ENCODE measurements at regions not wholly inside any gene's neighbourhood (a gene's known extent, or its start where the extent isn't known, plus 50 kb on each side); places are given as distances from the start of the nearest gene placed in this dataset.

DNA sequence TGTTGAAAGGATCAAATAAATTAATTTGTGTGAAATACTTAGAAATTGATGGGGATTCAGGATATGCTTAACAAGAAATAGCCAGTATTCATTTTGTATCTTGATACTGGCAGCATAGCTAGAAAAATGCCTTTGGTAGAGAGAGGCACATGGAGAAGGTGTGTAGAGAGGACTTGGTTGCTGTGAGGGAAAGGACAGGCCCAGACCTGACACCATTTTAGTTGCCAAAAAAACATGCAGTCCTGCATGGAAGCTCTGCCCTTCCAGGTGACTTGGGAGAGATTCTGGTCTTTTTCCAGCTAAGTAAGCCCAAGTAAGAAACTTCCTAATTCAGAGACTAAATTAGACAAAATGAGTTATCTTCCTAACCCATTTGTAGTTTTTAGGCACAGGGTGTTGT is 335.0 kb downstream of the RFC3 start:
- ChIA-PET POLR2A (no interaction called here), CTCF (no interaction called here)
- Mint-ChIP-seq H3K27me3 (peaks cover 10% of the 10 kb centered on the region), H3K27ac (no peak overlapping the region), H3K36me3 (no peaks in the 10 kb centered on the region), H3K4me1 (ENCODE audit: low read depth) (peaks cover 14% of the 10 kb centered on the region), H3K4me3 (no peak overlapping the region), H3K9me3 (no peaks in the 10 kb centered on the region)
- intact Hi-C loops (cut with micrococcal nuclease), result no loop called here
- DNase-seq, result no peak

DNA sequence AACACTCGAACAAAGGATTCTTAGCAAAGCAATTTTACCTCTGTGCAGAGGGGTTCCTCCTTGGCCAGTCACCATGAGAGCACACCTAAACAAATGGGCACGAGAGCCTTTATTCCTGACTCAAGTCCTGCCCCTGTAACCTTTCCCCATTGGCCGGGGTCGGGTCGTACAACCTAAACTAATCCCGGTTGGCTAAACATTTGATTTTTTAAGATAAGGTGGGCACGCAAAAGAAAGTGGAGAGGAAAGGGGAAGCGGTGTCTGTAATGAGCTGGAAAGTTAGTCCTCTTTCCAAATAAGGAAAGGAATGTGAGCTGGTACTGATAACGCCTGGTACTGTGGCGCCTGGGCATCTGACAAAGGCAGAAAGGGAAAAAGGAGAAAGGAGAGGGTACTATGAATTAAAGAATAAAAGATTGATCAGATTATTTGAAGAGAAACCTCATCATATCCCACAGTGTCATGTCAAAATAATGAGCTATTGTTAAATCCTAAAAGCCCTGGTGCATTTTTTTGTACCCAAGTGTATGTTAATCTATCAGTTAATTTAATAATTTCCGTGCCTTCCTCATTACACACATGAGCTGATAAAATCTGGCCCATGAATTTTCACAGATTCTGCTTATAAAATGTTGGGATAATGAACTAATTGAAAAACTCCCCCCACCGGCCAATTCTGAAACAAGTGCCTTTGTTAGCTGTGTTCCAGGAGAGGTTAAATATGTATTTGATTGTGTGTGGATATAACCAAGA is 335.7 kb downstream of the RFC3 start:
- no peak for DNase-seq
- H3K4me1 Mint-ChIP-seq (ENCODE audit: low read depth), result peaks cover 14% of the 10 kb centered on the region
- intact Hi-C loops (cut with micrococcal nuclease), result no loop called here
- no peak overlapping the region for H3K4me3 Mint-ChIP-seq
- CTCF ChIA-PET, result interaction anchor here (0.6 kb wide), 1 partner anchor 82 kb away, joined by 3 read pairs; no protein-coding TSS in a partner anchor
- no peaks in the 10 kb centered on the region for H3K9me3 Mint-ChIP-seq
- H3K27ac Mint-ChIP-seq, result no peak overlapping the region
- peaks cover 10% of the 10 kb centered on the region for H3K27me3 Mint-ChIP-seq
- POLR2A ChIA-PET, result no interaction called here
- no peaks in the 10 kb centered on the region for H3K36me3 Mint-ChIP-seq

DNA sequence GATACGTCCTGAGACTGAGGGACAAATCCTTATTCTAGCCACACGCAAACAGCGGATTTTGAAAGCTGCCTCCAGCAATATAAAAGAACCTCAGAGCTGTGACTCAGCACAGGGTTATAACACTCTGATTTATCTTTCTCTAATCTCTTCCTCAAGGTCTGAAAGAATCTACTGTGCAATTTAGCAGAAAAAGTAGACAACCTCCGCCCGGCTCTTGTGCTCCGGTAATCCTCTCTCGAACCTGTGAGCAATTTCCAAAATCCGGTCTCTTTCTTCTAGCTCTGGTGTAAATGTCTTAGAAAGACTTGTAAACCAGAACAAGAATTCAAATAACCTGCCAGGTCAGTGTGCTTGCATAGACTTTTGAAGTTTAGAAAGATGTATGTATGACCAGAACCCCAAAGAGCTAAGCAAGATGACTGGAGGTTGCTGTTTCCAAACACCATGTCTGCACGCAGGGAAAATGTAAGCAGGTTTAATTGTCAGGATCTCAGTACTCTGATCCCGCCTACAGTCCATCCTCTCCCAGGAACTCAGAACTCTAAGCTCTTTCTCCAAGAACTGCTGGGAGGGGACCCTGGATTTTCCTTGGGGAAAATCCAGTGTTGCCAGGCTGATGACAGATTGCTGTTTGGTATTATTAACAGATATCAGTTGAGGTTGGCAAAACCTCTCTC is 338.1 kb downstream of the RFC3 start:
- Mint-ChIP-seq H3K27me3 (peaks cover 10% of the 10 kb centered on the region), H3K4me1 (ENCODE audit: low read depth) (peaks cover 14% of the 10 kb centered on the region), H3K27ac (no peak overlapping the region), H3K4me3 (no peak overlapping the region), H3K36me3 (no peaks in the 10 kb centered on the region), H3K9me3 (no peaks in the 10 kb centered on the region)
- peak; percentile 12 for DNase-seq
- POLR2A ChIA-PET, result no interaction called here
- CTCF ChIA-PET, result no interaction called here
- intact Hi-C loops (cut with micrococcal nuclease), result loop anchor here (2.0 to 5.0 kb wide), 3 partner anchors 545 to 786 kb away; partner anchors contain the start of gene NBEA

DNA sequence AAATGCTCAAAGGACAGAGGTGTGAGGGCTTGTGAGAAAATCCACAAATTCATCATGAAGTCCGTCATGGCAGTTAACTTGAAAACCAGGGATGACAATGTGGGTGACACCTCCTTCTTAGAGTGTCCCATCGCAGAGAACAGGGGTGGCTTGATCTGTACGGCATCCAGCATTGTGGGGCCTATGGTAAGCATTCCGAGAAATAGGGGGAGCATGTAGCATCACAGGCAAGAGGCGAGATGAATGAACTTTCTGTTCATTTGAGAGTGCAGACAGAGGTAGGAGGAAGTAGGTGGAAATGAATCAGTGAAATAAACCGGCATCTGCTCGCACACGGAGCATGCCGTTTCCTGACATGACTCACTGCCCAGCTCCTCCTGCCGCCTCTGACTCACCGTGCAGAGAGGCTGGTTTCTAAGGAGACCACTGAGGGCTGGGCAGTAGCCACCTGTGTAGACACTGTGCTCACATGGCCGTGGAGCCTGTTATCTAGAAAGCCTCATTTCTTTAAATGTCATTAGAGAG is 339.0 kb downstream of the RFC3 start:
- Mint-ChIP-seq H3K36me3 (no peaks in the 10 kb centered on the region), H3K27ac (peak overlapping the region; percentile 10), H3K4me3 (peak overlapping the region; percentile 28), H3K27me3 (peaks cover 10% of the 10 kb centered on the region), H3K4me1 (ENCODE audit: low read depth) (peaks cover 14% of the 10 kb centered on the region), H3K9me3 (no peaks in the 10 kb centered on the region)
- intact Hi-C loops (cut with micrococcal nuclease), result loop anchor here (1.0 to 5.0 kb wide), 4 partner anchors 339 to 785 kb away; partner anchors contain the start of genes NBEA and RFC3
- ChIA-PET CTCF (no interaction called here), POLR2A (no interaction called here)
- DNase-seq, result peak; percentile 74

DNA sequence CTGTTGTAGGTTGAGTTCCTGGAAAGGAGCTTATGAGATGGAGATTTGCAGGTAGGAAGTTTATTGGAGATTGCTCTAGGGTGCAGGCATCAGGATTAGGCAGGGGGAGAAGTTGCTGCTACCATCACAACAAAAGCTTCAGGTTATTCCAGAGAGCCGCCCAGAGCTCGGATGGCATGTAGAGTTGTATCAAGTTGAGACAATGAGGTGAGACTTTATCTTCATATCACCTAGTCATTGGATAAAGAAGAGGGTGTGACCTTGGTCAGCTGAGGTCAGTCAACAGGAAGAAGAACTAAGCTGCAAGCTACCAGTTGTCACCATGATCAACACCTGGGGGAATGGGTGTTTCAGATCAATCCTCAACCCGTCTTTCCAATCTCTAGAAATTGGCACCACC is 342.0 kb downstream of the RFC3 start:
- Mint-ChIP-seq H3K27ac (no peak overlapping the region), H3K4me3 (no peak overlapping the region), H3K4me1 (ENCODE audit: low read depth) (peaks cover 14% of the 10 kb centered on the region), H3K36me3 (no peaks in the 10 kb centered on the region), H3K9me3 (no peaks in the 10 kb centered on the region), H3K27me3 (peaks cover 10% of the 10 kb centered on the region)
- intact Hi-C loops (cut with micrococcal nuclease), result loop anchor here (5.0 kb wide), 1 partner anchor 782 kb away; the partner anchor contains the start of gene NBEA
- POLR2A ChIA-PET, result no interaction called here
- CTCF ChIA-PET, result no interaction called here
- DNase-seq, result no peak

DNA sequence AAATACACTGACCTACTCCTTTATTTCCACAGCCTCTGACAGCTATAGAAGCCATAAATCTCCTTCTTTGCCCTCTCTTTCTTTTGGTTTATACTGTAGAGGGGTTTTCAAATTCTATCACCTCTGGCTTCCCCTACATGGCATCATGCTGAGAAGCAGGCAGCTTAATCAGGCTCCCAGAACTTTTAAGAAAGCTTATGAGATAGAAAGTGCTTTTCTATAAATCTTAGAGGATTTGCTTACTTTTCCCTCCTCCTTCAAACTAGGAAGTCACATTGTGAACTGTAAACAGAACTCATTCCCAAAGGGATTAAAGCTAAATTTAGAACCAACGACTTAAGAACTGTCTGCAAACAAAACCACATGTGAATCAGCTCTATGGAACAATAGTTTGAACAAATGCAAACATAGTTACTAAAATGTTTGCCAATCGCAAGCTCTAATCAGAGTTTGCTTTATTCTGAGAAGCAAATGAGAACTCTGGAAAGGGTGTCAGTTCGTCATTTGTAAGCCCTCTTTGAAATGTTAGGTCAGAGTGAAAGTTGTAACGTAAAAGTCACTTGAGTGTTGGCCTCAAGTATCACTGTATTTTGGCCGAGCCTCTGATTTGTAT is 344.1 kb downstream of the RFC3 start:
- no peak for DNase-seq
- ChIA-PET CTCF (no interaction called here), POLR2A (no interaction called here)
- Mint-ChIP-seq H3K36me3 (no peaks in the 10 kb centered on the region), H3K4me3 (no peak overlapping the region), H3K4me1 (ENCODE audit: low read depth) (peaks cover 4% of the 10 kb centered on the region), H3K27me3 (peaks cover 5% of the 10 kb centered on the region), H3K9me3 (no peaks in the 10 kb centered on the region), H3K27ac (no peak overlapping the region)
- intact Hi-C loops (cut with micrococcal nuclease), result no loop called here

DNA sequence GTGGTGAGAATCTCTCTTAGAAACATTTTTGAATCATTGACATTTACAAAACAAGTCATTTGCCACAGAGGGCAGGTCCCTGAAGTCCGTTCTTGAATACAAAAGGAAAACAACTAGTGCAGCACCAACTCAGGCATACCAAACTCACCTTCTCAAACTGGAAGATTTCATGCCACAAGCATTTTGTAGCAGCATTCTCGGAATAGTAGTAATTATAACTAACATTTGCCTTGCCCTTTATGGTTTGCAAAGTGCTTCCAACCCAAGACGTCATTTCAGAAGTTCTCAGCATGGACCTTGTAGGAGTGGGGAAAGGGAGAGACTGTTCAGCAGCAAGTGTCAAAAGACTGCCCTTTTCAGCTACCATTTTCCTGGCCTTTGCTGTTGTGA is 344.6 kb downstream of the RFC3 start:
- CTCF ChIA-PET, result no interaction called here
- Mint-ChIP-seq H3K4me3 (no peak overlapping the region), H3K4me1 (ENCODE audit: low read depth) (no peaks in the 10 kb centered on the region), H3K27ac (no peak overlapping the region), H3K9me3 (no peaks in the 10 kb centered on the region), H3K27me3 (no peaks in the 10 kb centered on the region), H3K36me3 (no peaks in the 10 kb centered on the region)
- DNase-seq, result no peak
- intact Hi-C loops (cut with micrococcal nuclease), result no loop called here
- POLR2A ChIA-PET, result no interaction called here

DNA sequence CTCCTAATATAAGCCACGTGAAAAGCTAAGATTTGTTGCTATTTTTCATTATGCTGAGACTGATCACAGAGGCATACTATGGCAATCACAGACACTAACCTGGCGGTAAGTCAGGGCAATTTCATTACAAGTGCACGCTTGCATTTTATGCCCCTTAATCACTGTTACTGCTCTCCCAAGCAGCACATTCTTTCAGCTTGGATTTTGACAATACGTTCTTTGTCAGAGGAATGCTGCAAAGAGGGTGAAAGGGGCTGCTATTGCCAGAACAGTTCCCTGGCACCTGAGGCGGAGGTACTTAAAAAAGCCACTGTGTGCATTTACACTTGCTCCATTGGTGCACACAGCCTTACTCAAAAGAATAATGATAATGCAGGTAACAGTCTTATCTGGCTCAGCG is 346.6 kb downstream of the RFC3 start:
- intact Hi-C loops (cut with micrococcal nuclease), result no loop called here
- no peak overlapping the region for H3K27ac Mint-ChIP-seq
- DNase-seq, result no peak
- no peaks in the 10 kb centered on the region for H3K27me3 Mint-ChIP-seq
- H3K9me3 Mint-ChIP-seq, result no peaks in the 10 kb centered on the region
- no peaks in the 10 kb centered on the region for H3K4me1 Mint-ChIP-seq (ENCODE audit: low read depth)
- POLR2A ChIA-PET, result no interaction called here
- CTCF ChIA-PET, result no interaction called here
- H3K36me3 Mint-ChIP-seq, result no peaks in the 10 kb centered on the region
- no peak overlapping the region for H3K4me3 Mint-ChIP-seq

DNA sequence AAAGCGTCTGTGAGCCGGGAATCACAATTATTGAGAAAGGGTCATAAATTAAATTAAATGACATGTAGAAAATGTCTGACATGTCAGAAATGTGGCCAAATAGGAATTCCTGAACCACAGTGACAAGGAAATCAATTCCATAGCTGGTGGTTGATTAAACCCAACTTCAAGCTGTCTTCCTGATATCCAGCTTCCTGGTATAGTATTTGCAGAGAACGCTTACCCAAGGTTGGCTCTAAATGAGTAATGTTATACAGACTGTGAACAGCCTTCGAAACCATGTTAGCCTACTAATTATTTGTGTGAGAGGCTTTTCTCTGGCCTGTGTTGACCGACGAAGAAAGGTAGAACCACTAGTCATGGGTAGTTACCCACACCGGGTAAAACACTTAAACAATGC is 347.2 kb downstream of the RFC3 start:
- no peaks in the 10 kb centered on the region for H3K4me1 Mint-ChIP-seq (ENCODE audit: low read depth)
- no peaks in the 10 kb centered on the region for H3K36me3 Mint-ChIP-seq
- DNase-seq, result no peak
- no peaks in the 10 kb centered on the region for H3K27me3 Mint-ChIP-seq
- intact Hi-C loops (cut with micrococcal nuclease), result no loop called here
- H3K9me3 Mint-ChIP-seq, result no peaks in the 10 kb centered on the region
- CTCF ChIA-PET, result no interaction called here
- no peak overlapping the region for H3K27ac Mint-ChIP-seq
- POLR2A ChIA-PET, result no interaction called here
- no peak overlapping the region for H3K4me3 Mint-ChIP-seq

DNA sequence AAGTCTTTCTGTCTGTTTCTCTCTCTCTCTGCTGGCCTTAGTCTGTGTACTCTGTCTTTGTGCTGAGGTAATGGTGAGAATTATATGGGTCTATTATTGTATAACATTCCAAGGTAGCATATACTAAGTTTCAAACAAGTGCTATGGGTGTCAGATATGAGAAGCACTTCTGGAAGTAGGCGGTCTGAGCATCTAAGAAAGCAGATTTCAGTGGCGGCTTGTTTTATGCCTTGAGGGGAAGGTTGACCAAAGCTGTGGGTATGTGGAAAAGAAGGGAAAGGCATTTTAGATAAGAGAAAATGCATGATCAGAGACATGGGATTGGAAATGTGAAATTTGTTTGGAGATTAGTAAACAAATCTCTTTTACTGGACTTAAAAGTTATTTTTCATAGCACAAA is 348.5 kb downstream of the RFC3 start:
- POLR2A ChIA-PET, result no interaction called here
- intact Hi-C loops (cut with micrococcal nuclease), result no loop called here
- DNase-seq, result no peak
- CTCF ChIA-PET, result no interaction called here
- Mint-ChIP-seq H3K4me1 (ENCODE audit: low read depth) (no peaks in the 10 kb centered on the region), H3K27me3 (no peaks in the 10 kb centered on the region), H3K9me3 (no peaks in the 10 kb centered on the region), H3K36me3 (no peaks in the 10 kb centered on the region), H3K27ac (no peak overlapping the region), H3K4me3 (no peak overlapping the region)

DNA sequence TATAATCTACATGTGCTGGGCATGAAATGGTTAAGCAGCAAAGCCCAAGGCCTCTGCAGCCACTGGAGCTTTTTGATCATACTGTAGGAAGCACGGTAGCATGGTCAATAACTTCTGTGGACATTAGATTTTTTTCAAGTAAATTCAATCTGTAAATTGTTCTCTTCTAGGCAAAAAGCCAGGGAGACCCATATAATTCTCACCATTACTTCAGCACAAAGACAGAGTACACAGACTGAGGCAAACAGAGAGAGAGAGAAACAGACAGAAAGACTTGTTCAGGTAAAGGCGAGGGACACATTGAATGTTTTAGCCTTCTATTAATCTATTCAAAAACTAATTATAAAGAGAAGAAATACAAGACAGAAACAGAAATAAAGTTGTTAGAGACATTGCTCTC is 349.4 kb downstream of the RFC3 start:
- POLR2A ChIA-PET, result no interaction called here
- no peaks in the 10 kb centered on the region for H3K36me3 Mint-ChIP-seq
- H3K4me3 Mint-ChIP-seq, result no peak overlapping the region
- intact Hi-C loops (cut with micrococcal nuclease), result no loop called here
- H3K27me3 Mint-ChIP-seq, result no peaks in the 10 kb centered on the region
- no peaks in the 10 kb centered on the region for H3K4me1 Mint-ChIP-seq (ENCODE audit: low read depth)
- DNase-seq, result no peak
- CTCF ChIA-PET, result no interaction called here
- H3K27ac Mint-ChIP-seq, result no peak overlapping the region
- no peaks in the 10 kb centered on the region for H3K9me3 Mint-ChIP-seq

DNA sequence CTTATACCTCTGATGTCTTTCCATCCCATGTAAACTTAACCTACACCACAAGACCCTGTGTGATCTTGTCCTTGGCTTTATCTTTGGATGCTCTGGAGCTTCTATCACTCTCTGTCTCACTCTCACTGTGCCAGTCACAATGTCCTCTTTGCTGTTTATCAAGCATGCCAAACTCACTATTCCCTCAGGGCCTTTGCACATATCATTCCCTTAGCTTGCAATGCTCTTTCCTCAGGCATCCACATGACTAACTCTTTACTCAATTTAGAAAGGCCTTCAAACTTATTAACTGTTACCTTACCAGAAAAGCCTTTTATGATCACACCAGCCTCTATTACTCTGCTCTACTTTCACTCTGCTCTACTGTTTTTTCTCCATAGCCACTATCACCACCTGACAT is 354.1 kb downstream of the RFC3 start:
- CTCF ChIA-PET, result no interaction called here

More for the DNA sequence above, 354.1 kb downstream of the RFC3 start:
- intact Hi-C loops (cut with micrococcal nuclease), result no loop called here
- Mint-ChIP-seq H3K4me1 (ENCODE audit: low read depth) (no peaks in the 10 kb centered on the region), H3K9me3 (no peaks in the 10 kb centered on the region), H3K27ac (no peak overlapping the region), H3K36me3 (no peaks in the 10 kb centered on the region), H3K4me3 (no peak overlapping the region), H3K27me3 (no peaks in the 10 kb centered on the region)
- DNase-seq, result no peak
- POLR2A ChIA-PET, result no interaction called here
